GM23248 (cell line): ENCODE measurements at regions not wholly inside any gene's neighbourhood (a gene's known extent, or its start where the extent isn't known, plus 50 kb on each side); places are given as distances from the start of the nearest gene placed in this dataset.

ENCODE experiments used
- EZH2 ChIP-seq: fragments of 200-600 bp; sonication (generic); IDR thresholded peaks from 2 replicates; pipeline ENCODE4 v1.6.1; 2018; ENCODE audit warnings: antibody characterized with exemption, mild to moderate bottlenecking; ENCODE audit not compliant: insufficient read depth, poor library complexity, severe bottlenecking
- EZH2phosphoT487 ChIP-seq: fragments of 200-600 bp; sonication (generic); IDR thresholded peaks from 2 replicates; pipeline ENCODE4 v1.6.1; 2018; ENCODE audit warnings: antibody characterized with exemption, moderate library complexity, mild to moderate bottlenecking, low read depth; ENCODE audit not compliant: insufficient read depth

GRCh38 chr5:105565531-105565930 lies 2002.9 kb upstream of the NUDT12 start:
- TF ChIP-seq EZH2phosphoT487 (no peak), EZH2 (no peak)
